ENCODE measurements at regions not wholly inside any gene's neighbourhood (a gene's known extent, or its start where the extent isn't known, plus 50 kb on each side); places are given as distances from the start of the nearest gene placed in this dataset.
"Not testable (repeated sequence)": the region's sequence is repeated elsewhere in the genome, so short reads cannot be mapped to it uniquely, and the experiment has no call there.

- DNase-seq (ENCODE audit: low spot score): no peak
- in situ Hi-C loops (cut with HindIII; ENCODE audit: low sequenced_read_pairs): no loop called here
Observed at GRCh38 chr10:47159361-47160260, 140.4 kb upstream of the GDF10 start.

- in situ Hi-C loops (cut with HindIII; ENCODE audit: low sequenced_read_pairs): no loop called here
- DNase-seq (ENCODE audit: low spot score): no peak
Observed at GRCh38 chr10:47160261-47160908, 139.6 kb upstream of the GDF10 start.

DNA sequence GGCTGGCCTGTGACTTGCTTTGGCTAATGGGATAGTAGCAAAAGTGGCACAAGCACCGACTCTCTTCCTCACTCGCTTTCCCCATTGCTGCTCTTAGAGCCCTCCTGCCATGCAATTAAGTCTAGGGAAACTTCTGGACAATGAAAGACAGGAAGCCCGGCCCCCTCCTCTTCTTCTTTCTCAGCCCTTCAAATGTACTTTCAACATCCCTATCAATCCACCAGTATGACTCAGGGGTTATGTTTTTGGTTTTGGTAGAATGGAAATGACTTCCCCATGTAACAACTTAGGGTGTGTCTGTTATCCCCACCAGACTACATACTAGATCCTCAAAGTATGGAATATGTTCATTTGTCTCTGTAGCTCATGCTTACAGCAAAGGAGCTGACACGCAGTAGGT lies 139.0 kb upstream of the GDF10 start:
- in situ Hi-C loops (cut with HindIII; ENCODE audit: low sequenced_read_pairs): no loop called here
- DNase-seq (ENCODE audit: low spot score): no peak

DNA sequence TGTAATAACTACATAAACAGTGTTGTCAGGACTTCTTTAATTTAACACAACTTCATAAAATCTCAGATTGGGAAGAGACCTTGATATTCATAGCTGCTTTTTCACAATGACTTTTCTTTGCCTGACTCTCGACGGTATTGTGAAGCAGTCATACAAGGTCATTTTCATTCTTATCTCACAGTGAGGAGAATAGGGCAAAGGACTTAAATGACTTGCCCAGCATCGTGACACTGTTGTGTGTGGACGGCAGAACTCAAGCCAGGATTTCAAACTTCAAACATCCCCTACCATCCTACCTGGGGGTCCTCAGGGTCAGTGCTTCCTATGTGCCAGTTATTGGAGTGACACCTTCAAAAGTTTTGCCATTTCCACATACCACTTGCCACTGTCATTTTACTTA lies 138.5 kb upstream of the GDF10 start:
- no peak for DNase-seq (ENCODE audit: low spot score)
- in situ Hi-C loops (cut with HindIII; ENCODE audit: low sequenced_read_pairs): no loop called here

DNA sequence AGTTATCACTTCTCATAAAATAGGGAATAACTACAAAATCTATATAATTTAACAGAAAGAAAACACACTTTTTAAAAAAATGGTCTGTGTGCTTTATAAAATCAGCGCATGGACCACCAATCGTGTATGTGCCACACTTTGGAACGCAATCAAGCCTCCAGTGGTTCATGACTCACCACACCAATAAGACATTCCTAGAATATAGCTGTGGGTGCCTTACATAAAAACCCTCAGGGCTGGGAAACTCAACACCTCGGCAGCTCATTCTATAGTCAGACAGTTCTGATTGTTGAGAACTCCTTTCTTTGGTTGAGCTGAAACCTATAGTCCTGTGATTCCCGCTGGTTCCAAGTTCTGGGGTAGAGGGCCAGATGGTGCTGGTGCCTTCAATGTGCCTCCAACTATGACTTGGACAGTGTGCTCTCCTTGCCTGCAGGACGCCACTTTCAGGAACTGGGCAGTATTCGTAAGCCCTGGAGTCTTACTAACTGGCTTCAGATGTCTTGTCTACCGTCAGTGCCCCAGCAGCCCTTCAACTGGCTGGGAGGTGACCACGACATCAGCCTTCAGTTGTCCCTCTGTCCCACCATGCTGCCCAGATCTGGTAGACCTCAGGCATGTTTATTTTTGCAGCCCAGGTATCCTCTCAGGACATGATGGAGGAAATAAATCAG lies 135.7 kb upstream of the GDF10 start:
- in situ Hi-C loops (cut with HindIII; ENCODE audit: low sequenced_read_pairs): no loop called here
- DNase-seq (ENCODE audit: low spot score): no peak

DNA sequence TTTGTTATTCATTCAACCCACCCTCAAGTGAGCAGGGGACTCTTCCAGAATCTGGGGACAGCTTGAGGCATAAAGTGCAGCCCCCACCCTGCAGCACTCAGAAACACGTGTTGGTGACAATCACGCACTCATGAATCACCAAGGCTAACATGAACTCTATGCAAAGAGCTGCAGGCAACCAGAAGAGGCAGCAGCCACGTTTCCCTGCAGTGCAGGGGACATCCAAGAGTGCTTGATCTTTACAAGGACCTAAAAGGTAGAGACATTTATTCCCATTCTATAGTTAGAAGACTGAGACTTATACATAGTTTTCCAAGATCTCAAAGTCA lies 135.2 kb upstream of the GDF10 start:
- in situ Hi-C loops (cut with HindIII; ENCODE audit: low sequenced_read_pairs): no loop called here
- DNase-seq (ENCODE audit: low spot score): no peak

DNA sequence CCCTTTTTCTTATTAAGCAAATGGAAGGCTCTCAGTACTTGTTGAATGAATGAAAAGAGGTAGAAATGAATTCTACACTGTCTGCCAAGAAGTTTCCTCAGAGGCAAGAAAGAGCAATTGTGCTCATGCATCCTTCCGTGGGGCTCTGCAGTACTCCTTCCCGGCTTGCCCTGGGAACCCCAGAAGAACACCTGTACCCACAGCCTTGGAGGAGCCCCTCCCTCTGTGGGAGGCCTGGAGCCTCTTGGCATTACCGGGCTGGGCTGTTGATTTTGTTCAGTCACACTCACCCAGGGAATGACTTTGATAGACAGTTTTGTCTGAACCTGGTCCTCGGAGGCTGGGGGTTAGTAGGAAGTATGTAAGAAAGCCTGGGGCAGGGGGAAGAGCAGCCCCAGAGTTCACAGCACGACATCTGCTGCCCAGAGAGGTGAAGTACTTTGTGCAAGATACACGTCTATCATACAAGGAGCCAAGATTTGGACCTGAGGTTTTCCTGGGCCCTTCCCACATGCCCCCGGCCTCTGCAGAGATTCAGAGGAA lies 134.8 kb upstream of the GDF10 start:
- in situ Hi-C loops (cut with HindIII; ENCODE audit: low sequenced_read_pairs): no loop called here
- DNase-seq (ENCODE audit: low spot score): no peak

DNA sequence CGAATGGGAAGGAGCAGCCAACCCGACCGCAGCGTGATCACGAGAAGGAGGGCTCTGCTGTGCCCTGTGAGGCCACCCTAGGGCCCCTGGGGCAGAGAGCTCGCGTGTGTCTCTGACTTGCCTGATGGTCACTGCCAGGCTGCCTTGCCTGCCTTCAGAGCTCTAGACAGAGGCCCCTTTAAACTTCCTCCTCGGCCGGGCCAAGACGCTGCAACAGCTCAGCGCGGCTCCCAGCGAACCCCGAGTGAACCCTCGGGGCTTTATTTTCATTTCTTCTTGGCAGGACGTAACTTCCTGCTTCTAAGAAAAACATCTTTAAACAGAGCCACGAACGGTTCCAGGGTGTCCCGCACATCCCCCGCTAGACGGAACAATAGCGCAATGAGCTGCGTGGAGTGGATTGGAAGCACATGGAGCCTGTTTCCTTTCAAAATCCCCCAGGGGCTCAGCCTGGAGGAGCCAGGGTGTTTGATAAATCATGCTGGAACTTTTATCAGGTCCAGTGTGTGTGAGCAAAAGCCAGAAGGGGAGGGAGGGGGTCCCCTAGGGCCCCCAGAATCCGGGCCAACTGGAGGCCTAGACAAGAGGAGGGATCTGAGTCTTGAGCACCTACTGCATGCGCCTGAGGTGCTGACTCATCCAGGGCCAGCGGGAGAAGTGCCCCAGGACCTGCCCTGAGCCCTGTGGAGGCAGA lies 134.1 kb upstream of the GDF10 start:
- DNase-seq (ENCODE audit: low spot score): peak; percentile 5
- in situ Hi-C loops (cut with HindIII; ENCODE audit: low sequenced_read_pairs): no loop called here

DNA sequence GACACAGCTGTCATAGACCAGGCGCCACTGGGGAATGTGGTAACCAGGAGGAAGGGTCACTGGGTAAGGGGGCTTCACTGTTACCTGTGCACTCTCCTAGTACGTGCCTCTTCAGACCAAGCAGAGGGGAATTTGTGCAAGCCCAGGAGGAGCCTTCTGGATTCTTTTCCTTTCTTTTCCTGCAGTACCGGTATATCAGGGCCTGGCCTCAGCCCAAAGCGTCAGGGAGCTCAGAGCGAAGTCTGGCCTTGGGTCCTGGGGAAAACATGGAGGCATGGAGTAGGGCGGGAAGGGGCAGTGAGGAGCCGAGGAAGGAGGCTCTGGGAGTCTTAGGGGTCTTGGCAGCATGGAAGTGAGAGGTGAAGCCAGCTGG lies 133.6 kb upstream of the GDF10 start:
- in situ Hi-C loops (cut with HindIII; ENCODE audit: low sequenced_read_pairs): no loop called here
- no peak for DNase-seq (ENCODE audit: low spot score)

DNA sequence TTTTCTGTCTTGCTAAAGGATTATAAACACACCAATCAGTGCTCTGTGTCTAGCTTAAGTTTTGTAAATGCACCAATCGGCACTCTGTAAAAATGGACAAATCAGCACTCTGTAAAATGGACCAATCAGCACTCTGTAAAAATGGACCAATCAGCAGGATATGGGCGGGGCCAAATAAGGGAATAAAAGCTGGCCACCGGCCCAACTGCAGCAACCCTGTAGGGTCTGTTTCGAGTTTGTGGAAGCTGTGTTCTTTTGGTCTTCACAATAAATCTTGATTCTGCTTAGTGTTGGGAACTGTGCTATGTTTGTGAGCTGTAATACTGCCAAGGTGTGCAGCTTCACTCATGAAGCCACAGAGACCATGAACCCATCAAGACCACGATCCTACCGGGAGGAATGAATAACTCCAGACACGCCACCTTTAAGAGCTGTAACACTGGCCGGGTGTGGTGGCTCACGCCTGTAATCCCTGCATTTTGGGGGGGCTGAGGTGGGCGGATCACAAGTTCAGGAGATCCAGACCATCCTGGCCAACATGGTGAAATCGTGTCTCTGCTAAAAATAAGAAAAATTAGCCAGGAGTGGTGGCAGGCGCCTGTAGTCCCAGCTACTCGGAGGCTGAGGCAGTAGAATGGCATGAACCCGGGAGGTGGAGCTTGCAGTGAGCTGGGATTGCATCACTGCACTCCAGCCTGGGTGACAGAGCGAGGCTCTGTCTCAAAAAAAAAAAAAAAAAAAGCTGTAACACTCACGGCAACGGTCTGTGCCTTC lies 133.0 kb upstream of the GDF10 start:
- DNase-seq (ENCODE audit: low spot score); in situ Hi-C loops (cut with HindIII; ENCODE audit: low sequenced_read_pairs): not testable (repeated sequence)

DNA sequence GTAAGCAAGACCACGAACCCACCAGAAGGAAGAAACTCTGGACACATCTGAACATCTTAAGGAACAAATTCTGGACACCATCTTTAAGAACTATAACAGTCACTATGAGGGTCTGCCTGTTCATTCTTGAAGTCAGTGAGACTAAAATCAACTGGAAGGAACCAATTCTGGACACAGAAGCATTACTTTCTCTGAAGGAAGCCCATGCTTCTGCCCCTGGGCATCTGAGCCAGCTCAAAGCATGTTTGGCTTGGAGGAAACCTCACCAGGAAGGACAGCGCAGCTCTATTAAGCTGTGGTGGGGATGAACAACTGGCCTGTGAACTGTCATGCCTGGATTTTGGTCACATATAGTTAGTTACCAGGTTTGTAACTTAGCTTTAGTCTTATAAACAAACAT lies 132.4 kb upstream of the GDF10 start:
- in situ Hi-C loops (cut with HindIII; ENCODE audit: low sequenced_read_pairs): no loop called here
- no peak for DNase-seq (ENCODE audit: low spot score)

DNA sequence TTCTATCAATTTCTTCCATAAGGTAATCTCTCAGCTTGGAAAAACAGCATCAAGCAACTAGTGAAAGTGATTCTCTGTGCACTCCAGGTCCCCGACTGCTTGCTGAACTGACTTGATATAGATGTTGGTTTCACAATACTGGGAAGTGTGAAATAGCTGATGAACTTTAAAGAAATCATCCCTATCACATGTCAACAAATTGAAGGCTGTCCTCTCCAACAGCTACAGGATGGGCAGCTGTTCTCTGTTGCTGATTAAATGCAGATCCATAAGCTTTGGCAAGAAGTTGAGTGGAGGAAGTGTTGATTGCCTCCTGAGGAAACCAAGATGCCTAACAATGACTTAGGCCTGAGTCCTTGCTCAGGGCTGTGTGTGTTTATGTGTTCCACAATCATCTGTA lies 130.4 kb upstream of the GDF10 start:
- in situ Hi-C loops (cut with HindIII; ENCODE audit: low sequenced_read_pairs): no loop called here
- DNase-seq (ENCODE audit: low spot score): no peak

DNA sequence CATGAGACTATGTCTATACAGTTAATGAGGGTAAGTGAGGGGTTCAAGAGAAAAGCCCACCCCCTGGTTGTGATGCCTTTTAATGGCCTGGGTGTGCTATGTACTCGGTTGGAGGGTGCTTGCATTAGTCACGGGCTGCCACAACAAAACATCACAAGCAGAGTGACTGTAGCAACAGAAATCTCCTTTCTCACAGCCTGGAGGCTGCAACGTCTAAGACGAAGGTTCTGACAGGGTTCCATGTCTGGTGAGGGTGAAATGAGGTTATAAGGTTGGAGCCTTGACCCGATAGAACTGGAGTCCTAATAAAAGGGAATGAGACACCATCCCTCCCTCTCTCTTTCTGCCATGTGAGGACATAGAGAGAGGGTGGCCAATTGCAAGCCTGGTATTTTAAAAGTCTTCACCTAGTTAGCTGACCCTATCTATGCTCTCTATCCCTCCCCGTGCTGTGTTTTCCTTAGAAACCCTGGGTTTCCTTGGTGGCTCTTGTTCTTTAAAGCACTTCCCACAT lies 126.0 kb upstream of the GDF10 start:
- no peak for DNase-seq (ENCODE audit: low spot score)
- in situ Hi-C loops (cut with HindIII; ENCODE audit: low sequenced_read_pairs): no loop called here

- peak; percentile 79 for DNase-seq (ENCODE audit: low spot score)
Observed at GRCh38 chr10:47175181-47176123, 124.5 kb upstream of the GDF10 start.

DNA sequence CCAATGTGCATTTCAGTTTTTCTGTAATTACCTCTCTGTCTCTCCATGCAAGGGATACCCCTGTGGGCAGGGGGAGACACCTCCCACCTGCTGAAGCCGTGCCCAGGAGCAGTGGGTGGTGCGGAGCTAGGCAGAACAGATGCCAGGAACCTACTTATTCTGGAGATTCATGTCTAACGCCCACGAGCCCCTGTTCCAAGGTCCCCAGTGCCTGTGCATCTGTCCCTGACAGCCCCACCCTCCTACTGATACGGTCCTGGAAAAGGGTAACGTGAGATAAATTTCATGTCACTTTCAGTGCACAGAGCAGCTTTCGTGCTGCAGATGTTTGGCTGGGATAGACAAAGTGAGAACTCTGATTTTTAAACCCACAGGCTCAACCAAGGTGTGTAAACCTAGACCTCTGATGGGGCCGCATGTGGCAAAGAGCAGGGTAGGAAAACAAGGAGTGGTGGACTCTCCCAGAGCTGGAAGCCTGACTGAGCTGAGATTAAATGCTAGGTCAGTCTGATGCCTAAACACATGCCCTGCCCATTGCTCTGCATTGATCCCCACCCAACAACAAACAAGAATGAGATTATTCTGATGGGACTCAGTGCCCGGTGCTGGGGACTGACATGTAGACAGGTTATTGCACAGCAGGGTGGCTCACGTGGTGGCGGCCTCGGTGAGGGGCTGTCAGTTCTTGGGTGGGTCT lies 123.6 kb upstream of the GDF10 start:
- DNase-seq (ENCODE audit: low spot score): no peak
- in situ Hi-C loops (cut with HindIII; ENCODE audit: low sequenced_read_pairs): no loop called here

More at GRCh38 chr10:47175181-47176123, 124.5 kb upstream of the GDF10 start:
- in situ Hi-C loops (cut with HindIII; ENCODE audit: low sequenced_read_pairs): no loop called here

GRCh38 chr10:47176903-47177868 lies 122.8 kb upstream of the GDF10 start:
- in situ Hi-C loops (cut with HindIII; ENCODE audit: low sequenced_read_pairs): no loop called here
- peak; percentile 77 for DNase-seq (ENCODE audit: low spot score)

Data from G401 (cell line).